ENCODE measurements at regions not wholly inside any gene's neighbourhood (a gene's known extent, or its start where the extent isn't known, plus 50 kb on each side); places are given as distances from the start of the nearest gene placed in this dataset.

DNA sequence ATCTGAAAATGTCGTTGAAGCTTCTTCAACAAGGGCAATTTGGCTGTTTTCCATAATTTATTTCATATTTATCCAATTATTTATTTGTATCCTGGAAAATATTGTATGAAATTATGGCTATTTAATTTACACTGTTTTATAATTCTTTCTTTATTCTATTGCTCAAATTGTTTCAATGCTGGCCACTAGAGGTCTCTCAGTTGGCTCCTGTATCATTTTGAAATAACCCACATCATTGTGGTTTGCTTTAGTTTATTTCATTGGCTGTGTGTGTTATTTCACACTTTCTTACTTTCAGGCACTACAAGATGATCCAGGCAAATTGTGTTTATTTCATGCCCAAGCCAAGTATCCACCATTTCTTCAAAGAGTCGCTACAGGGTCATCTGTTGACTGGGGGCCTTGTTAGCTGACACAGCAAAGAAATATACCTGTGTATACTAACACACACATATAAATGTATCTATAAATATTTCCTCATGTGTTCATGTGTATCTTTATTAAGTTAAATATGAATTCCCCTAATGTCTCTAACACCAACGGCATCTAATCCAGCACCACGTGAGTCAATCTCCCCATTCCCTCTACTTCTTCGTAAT, 86.2 kb downstream of the NPAP1 start:
- TF ChIP-seq, protein P1, sequence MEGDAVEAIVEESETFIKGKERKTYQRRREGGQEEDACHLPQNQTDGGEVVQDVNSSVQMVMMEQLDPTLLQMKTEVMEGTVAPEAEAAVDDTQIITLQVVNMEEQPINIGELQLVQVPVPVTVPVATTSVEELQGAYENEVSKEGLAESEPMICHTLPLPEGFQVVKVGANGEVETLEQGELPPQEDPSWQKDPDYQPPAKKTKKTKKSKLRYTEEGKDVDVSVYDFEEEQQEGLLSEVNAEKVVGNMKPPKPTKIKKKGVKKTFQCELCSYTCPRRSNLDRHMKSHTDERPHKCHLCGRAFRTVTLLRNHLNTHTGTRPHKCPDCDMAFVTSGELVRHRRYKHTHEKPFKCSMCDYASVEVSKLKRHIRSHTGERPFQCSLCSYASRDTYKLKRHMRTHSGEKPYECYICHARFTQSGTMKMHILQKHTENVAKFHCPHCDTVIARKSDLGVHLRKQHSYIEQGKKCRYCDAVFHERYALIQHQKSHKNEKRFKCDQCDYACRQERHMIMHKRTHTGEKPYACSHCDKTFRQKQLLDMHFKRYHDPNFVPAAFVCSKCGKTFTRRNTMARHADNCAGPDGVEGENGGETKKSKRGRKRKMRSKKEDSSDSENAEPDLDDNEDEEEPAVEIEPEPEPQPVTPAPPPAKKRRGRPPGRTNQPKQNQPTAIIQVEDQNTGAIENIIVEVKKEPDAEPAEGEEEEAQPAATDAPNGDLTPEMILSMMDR (IDR thresholded peaks at IDR 0.05) = peak in 3 of 7 experiments; percentile 9 to 41 (median 12)
- no peak for TF ChIP-seq POLR2A (IDR thresholded peaks at IDR 0.05)

All from stomach (tissue), 4 donors.